GM12878 (cell line): ENCODE measurements at regions not wholly inside any gene's neighbourhood (a gene's known extent, or its start where the extent isn't known, plus 50 kb on each side); places are given as distances from the start of the nearest gene placed in this dataset.

Experiments used
- ATAC-seq: fragments of 200-7000 bp; cut with Tn5 transposase; 3 replicates; pipeline ENCODE4 v1.9.1; 2020; ENCODE audit warnings: mild to moderate bottlenecking, moderate library complexity
- BruUV-seq: library from RNA; stranded (reverse); fragments of 400-500 nt; replicated peaks from 2 replicates; lab custom pipeline; 2021; lab: Mats Ljungman, UMichigan
- CTCF ChIA-PET: fragments of 300-600 bp; sonication (Branson Sonifier 250); formaldehyde crosslinking; extraction: SDS; loops from one replicate; lab custom pipeline; 2021; ENCODE audit warnings: inconsistent platforms; lab: Yijun Ruan, JAX
- POLR2A ChIA-PET: fragments of 350-600 bp; formaldehyde crosslinking; extraction: SDS; loops from one replicate; lab custom pipeline; 2021; ENCODE audit warnings: inconsistent platforms; lab: Charles Lee
- RAD21 ChIA-PET: fragments of 300-600 bp; sonication (Branson Sonifier 250); formaldehyde crosslinking; loops from one replicate; lab custom pipeline; 2023; ENCODE audit warnings: antibody characterized with exemption; ENCODE audit not compliant: unreplicated experiment; lab: Charles Lee
- SMC1A ChIA-PET: fragments of 300-600 bp; sonication (Branson Sonifier 250); formaldehyde crosslinking; loops from one replicate; lab custom pipeline; 2023; ENCODE audit not compliant: unreplicated experiment, uncharacterized antibody; lab: Charles Lee
- DNase-seq: peaks from one replicate; pipeline ENCODE4 v3.0.0-alpha.2; 2011; ENCODE audit warnings: low read depth, low spot score
- FAIRE-seq: peaks from 3 replicates; lab custom pipeline; 2011; peaks lifted over from hg19 to GRCh38; lab: Jason Lieb, UNC
- H2AFZ ChIP-seq: 2 replicates; pipeline ENCODE4 v1.6.0; 2011; ENCODE audit warnings: low read depth, low read length, control low read depth; ENCODE audit not compliant: control insufficient read depth
- H3K27ac ChIP-seq: 2 replicates; pipeline ENCODE4 v1.5.1; 2011; ENCODE audit warnings: control low read depth; ENCODE audit not compliant: control insufficient read depth, insufficient read depth
- H3K27me3 ChIP-seq, 2 experiments: replicated peaks in 1 of 2; 2 replicates each; pipeline versions ENCODE4 v1.6.0 to v1.6.1; 2011; ENCODE audit warnings: low read length in 1 of 2; ENCODE audit not compliant: control insufficient read depth in 2 of 2, insufficient read depth in 2 of 2
- H3K36me3 ChIP-seq, 2 experiments: 2 replicates each; pipeline ENCODE4 v1.5.1; 2011; ENCODE audit warnings: low read length in 1 of 2; ENCODE audit not compliant: control insufficient read depth in 2 of 2, insufficient read depth in 2 of 2
- H3K4me1 ChIP-seq: 2 replicates; pipeline ENCODE4 v1.6.1; 2011; ENCODE audit warnings: mild to moderate bottlenecking, low read length, moderate library complexity, mixed read lengths; ENCODE audit not compliant: control insufficient read depth, insufficient read depth
- H3K4me2 ChIP-seq: 2 replicates; pipeline ENCODE4 v1.6.0; 2011; ENCODE audit warnings: control low read depth; ENCODE audit not compliant: control insufficient read depth, insufficient read depth
- H3K4me3 ChIP-seq: fragments of 200-600 bp; sonication (generic); 2 replicates; pipeline ENCODE4 v1.5.1; 2016
- H3K79me2 ChIP-seq: 2 replicates; pipeline ENCODE4 v1.6.0; 2011; ENCODE audit warnings: low read length; ENCODE audit not compliant: control insufficient read depth, insufficient read depth
- H3K9ac ChIP-seq: 2 replicates; pipeline ENCODE4 v1.8.0; 2011; ENCODE audit warnings: low read length, control low read depth, mixed read lengths; ENCODE audit not compliant: control insufficient read depth, insufficient read depth
- H3K9me3 ChIP-seq: replicated peaks from 3 replicates; pipeline ENCODE4 v1.5.1; 2011; ENCODE audit warnings: mild to moderate bottlenecking, low read length; ENCODE audit not compliant: control insufficient read depth, insufficient read depth
- H4K20me1 ChIP-seq: 2 replicates; pipeline ENCODE4 v1.6.0; 2011; ENCODE audit not compliant: control insufficient read depth, insufficient read depth
- CHD2 ChIP-seq: IDR thresholded peaks from 2 replicates; pipeline ENCODE4 v1.6.1; 2011; ENCODE audit warnings: low read depth, low read length, improper control_type of control experiment, borderline replicate concordance
- CTCF ChIP-seq, 3 experiments: IDR thresholded peaks in 2 of 3; conservative IDR thresholded peaks in 1 of 3; 2 replicates each; pipeline ENCODE4 v1.5.1; 2011; ENCODE audit warnings: low read depth in 3 of 3, low read length in 3 of 3, mild to moderate bottlenecking in 3 of 3, control low read depth in 2 of 3, moderate library complexity in 2 of 3, inconsistent platforms in 1 of 3, mixed read lengths in 1 of 3; ENCODE audit not compliant: control insufficient read depth in 2 of 3, insufficient read depth in 1 of 3; ENCODE audit errors: extremely low read depth in 1 of 3
- CUX1 ChIP-seq: IDR thresholded peaks from 2 replicates; pipeline ENCODE4 v1.6.1; 2012; ENCODE audit warnings: improper control_type of control experiment, low read depth, low read length; ENCODE audit not compliant: insufficient replicate concordance
- EP300 ChIP-seq, 2 experiments: fragments of 150-350 bp in 1 of 2; IDR thresholded peaks; 2 replicates each; pipeline ENCODE4 v1.6.1; 2011 to 2012; ENCODE audit warnings: low read depth in 2 of 2, low read length in 2 of 2, borderline replicate concordance in 1 of 2, improper control_type of control experiment in 1 of 2, inconsistent platforms in 1 of 2; ENCODE audit not compliant: control insufficient read depth in 1 of 2
- GABPA ChIP-seq: IDR thresholded peaks from 2 replicates; pipeline ENCODE4 v1.6.1; 2014; ENCODE audit warnings: antibody characterized with exemption, low read depth, mild to moderate bottlenecking, inconsistent platforms
- IRF4 ChIP-seq: IDR thresholded peaks from 2 replicates; pipeline ENCODE4 v1.6.1; 2011; ENCODE audit warnings: low read depth, low read length
- JUNB ChIP-seq: IDR thresholded peaks from 2 replicates; pipeline ENCODE4 v1.6.1; 2016; ENCODE audit warnings: antibody characterized with exemption, mild to moderate bottlenecking
- NR2C2 ChIP-seq: IDR thresholded peaks from 2 replicates; pipeline ENCODE4 v1.6.1; 2011; ENCODE audit warnings: borderline replicate concordance, low read depth; ENCODE audit not compliant: control insufficient read depth, insufficient read length
- TAF1 ChIP-seq: IDR thresholded peaks from 2 replicates; pipeline ENCODE4 v1.6.1; 2011; ENCODE audit warnings: mild to moderate bottlenecking, low read depth, low read length, borderline replicate concordance
- TCF12 ChIP-seq: IDR thresholded peaks from 2 replicates; pipeline ENCODE4 v1.6.1; 2011; ENCODE audit warnings: low read depth, mild to moderate bottlenecking, low read length
- in situ Hi-C: fragments of 300-500 bp; cut with MboI; formaldehyde crosslinking; loops from 9 replicates; pipeline ENCODE4 v1.14.3; 2018; ENCODE audit warnings: mixed read lengths
- intact Hi-C: fragments of 100-400 bp; cut with micrococcal nuclease; formaldehyde crosslinking; loops from one replicate; pipeline ENCODE4 v1.14.2; 2022; ENCODE audit not compliant: unreplicated experiment

DNA sequence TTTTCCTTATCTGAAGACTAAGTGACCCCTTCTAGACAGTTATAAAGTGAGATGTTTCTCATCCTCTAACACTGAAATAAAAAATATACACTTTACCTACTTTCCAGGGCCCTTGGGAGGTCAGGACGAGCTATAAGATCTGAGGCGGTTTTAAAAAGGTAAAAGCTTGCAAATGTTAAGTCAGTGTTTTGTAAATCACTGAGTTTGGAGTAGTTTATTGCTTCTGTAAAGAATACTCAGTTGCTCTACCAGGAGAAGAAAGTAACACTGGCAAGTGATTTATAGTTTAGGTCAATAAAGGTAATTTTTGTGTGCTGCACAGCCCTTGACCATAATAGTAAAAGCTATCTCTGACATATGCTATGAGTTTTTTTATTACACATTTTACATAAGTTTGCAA lies 584.5 kb downstream of the TMTC2 start (continued):
- TF ChIP-seq JUNB (no peak), EP300 (IDR thresholded peaks at IDR 0.05; ENCODE audit: borderline replicate concordance in 1 of 2, control insufficient read depth in 1 of 2, low read depth in 2 of 2, low read length in 2 of 2) (no peak), GABPA (no peak), TAF1 (no peak), CUX1 (no peak), NR2C2 (no peak), CHD2 (no peak), TCF12 (no peak)

DNA sequence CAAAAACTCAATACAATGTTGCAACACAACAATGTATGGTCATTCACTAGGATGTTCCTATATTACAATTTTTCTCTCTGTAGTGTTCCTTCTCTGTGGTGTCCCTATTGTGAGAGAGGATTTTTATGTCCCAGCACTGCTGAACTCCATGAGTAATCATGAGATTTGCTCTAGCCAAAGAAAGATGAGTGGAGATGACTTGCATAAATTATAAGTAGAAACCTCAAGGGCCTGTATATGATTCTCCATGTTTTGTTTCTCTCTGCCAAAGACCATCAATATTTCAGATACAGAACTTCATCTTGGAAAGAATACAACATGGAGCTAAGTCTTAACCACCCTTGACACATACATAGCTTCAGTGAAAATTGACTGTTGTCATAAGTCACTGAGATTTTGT lies 579.1 kb downstream of the TMTC2 start:
- H2AFZ ChIP-seq = no peak overlapping the region
- H3K79me2 ChIP-seq = no peaks in the 10 kb centered on the region
- intact Hi-C loops = no loop called here
- FAIRE-seq (no peak), DNase-seq (no peak), ATAC-seq (no peak)
- H3K4me2 ChIP-seq = no peak overlapping the region
- no peaks in the 10 kb centered on the region for H3K36me3 ChIP-seq
- no peak overlapping the region for H3K27ac ChIP-seq
- no peaks in the 10 kb centered on the region for H4K20me1 ChIP-seq
- CTCF ChIA-PET = no interaction called here
- in situ Hi-C loops = no loop called here
- no peaks in the 10 kb centered on the region for H3K4me1 ChIP-seq
- POLR2A ChIA-PET = no interaction called here
- no peaks in the 10 kb centered on the region for H3K9me3 ChIP-seq
- RAD21 ChIA-PET = no interaction called here
- no peak for TF ChIP-seq IRF4
- TF ChIP-seq CTCF (IDR thresholded peaks at IDR 0.05 in 2 of 3, conservative IDR thresholded peaks at IDR 0.05 in 1 of 3; ENCODE audit: control insufficient read depth in 2 of 3, extremely low read depth in 1 of 3, insufficient read depth in 1 of 3, low read depth in 3 of 3, low read length in 3 of 3) = no peak
- BruUV-seq = no TSS peak
- no peak overlapping the region for H3K9ac ChIP-seq
- H3K27me3 ChIP-seq = no peaks in the 10 kb centered on the region
- no peak overlapping the region for H3K4me3 ChIP-seq
- SMC1A ChIA-PET = no interaction called here
